Right forelimb (tissue), 1 donor: ENCODE measurements at regions not wholly inside any gene's neighbourhood (a gene's known extent, or its start where the extent isn't known, plus 50 kb on each side); places are given as distances from the start of the nearest gene placed in this dataset.

Experiments used
- DNase-seq: peaks from one replicate; pipeline ENCODE4 v3.0.0-alpha.2; 2018

DNA sequence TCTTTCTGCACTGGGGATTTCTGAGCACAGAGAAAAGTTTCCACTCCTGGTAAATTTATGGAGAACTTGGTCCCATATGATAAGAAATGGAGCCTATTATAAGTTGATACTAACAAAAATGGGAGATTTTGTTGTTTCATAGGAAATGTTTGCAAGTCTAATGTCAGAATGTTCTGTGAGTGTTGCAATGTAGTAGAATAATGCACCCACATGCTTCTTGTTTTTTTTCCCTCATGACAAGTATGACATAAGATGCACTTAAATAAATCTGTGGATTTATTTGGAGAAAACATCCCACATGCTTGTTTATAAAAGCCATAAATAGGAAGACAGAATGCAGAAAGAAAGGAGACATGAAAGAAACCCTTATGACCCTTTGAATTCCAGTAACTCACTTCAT lies 50.8 kb upstream of the KCNJ6 start:
- DNase-seq: no peak

DNA sequence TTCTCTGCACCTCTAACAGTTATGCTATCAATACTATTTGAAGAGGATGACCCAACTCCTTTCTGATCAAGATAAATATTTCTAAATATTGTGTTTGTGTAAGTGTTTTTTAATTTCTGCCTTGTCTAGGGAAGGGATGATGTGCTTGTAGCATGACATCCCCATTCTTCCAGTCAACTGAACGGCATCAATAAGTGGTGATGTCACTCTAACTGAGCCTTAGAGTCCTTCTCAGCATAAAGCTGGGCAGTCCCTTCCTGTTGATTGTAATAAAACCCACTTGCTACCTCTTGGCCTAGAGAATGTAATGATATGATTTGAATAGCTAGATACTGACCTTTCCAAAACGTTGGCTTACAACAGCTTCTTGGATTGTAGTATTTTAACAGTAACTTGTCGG lies 52.5 kb upstream of the KCNJ6 start:
- no peak for DNase-seq

DNA sequence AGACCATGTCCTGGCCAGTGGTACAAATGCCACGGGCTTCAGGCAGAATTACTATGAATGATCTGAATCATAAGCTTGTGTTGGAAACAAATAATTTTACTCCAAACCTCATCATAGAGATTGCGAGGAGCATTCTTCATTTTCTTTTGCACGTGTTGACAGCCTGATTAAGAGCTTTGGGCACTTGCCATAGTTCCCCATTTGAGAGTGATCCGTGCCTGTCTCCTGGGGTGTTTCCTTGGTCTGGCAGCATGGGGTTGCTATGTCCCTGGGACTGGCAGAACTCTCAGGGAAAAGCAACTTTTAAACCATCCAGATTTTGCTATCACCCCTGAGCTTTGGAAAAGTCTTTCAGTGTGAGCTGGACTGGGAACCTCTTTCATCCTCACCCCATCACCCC lies 54.3 kb upstream of the KCNJ6 start:
- no peak for DNase-seq

DNA sequence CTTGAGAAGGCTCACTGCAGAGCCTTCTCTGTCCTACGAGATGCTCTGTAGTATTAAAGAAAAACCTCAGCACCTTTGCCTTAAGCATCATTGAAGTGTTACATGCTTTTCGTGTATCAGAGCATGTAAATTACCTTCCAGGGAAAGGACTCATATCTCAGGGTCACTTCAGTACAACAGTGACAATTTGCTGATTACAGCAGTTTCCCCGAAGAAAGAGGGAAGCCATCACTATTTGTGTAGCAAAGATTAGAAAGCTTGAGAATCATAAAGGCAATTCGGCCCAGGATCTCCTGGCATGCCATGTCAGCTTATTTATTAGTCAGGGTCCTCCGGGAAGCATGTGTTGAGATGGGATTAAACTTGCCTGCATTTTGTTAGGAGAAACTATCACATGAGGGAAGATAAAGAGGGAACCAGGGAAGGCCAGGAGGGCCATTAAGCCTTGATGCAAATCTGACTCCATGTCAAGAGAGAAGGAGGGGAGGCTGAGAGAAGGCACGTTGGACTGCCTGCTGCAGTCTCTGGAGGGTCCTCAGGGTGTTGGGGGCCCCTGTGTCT lies 55.2 kb upstream of the KCNJ6 start:
- no peak for DNase-seq

DNA sequence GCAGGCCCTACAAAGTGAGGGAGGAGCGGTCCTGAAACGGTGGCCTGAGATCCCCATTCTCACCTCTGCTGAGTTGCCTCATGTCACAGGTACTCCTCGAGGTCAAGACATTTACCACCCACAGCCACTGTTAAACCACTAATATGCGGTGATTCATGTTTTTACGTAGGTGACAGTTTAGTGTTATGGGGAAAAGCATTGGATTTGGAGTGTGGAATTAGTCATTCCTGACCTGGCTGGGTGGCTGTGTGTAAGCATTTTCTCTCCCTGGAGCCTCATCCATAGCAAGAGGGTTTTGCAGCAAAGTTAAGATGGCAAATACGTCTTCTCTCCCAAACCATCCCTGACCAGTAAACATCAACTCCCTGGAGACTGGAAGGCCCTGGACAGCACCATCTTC lies 57.8 kb upstream of the KCNJ6 start:
- DNase-seq: no peak

DNA sequence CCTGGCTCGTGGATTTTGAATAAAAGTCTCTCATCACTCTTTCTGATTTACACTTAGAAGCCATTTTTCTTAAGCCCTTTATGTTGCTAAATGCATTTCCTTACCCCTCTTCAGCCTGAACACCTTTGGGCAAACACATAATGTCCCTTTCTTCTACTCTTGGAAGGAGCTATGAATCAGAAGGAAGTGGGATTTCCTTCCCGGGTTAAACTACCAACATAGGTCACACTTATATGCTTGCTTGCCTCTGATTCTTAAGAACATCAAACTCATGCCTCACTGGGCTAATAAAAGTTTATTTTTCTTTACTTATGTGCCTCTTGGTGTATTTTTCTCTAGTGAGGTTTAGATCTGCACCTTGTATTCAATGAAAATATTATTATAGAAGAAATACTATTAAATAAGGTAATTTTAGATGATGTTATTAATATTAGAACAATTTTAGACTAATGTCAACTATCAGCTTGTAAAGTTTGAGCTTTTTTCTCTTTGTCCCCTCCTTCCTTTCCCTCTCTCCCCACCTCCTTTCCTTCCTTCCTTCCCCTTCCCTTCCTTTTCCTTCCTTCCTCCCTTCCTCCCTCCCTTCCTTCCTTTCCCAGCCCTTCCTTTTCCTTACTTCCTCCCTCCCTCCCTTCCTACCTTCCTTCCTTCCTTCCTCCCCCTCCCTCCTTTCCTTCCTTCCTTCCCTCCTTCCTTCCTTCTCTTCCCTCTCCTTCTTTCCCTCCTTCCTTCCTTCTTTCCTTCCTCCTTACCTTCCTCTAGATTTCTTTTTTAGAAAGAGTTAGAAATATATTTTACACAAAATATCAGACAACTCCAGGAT lies 66.5 kb upstream of the KCNJ6 start:
- DNase-seq: no peak

DNA sequence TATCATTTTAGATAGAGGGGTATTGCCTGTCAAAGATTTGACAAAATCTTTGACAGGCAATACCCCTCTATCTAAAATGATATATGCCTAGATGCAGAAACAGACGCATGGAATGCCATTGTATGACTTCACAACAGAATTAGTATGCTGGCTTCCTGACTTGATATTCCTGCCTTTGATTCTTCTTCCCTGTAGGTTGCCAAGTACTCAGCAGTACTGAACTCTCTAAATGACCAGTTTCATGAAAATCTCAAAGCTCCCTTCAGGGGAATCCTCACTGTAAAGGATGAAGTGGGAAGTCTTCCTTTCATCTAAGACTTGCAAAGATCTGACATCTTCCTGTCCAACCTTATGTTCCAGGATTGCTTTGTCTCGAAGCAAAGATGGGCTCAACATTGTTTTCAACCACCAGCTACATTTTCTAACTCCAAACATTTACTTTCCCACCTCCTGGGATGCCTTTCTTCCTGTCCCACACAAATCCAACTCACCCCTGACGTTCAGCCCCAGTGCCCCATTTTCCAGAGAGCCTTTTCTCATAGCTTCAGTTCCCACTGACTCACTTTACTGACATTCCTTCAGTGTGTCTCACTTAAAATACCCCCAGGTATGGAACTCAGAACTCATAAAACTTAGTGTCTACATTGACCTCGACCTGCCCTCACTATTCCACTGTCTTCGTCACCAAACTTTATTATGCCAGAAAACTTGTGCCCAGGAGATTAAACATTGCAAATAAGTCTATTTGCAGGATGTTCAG lies 67.3 kb upstream of the KCNJ6 start:
- no peak for DNase-seq

DNA sequence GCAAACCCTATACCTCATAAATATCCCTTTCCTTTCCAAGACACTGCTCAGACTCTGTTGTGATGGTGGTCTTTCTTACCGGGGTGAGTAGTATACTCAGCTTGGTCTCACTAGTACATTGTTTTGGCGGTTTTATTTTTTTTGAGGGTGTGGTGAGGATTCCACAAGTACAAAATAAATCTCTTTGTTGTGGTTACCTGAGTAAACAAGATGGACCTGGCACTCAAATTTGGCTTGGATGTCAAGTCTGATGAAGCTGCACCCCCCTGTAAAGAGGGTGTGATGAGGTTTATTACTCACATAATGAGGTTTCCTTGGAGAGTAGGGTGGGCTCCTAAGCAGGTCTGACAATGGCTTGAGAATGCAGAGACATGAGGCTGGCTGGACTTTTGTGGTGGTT lies 68.2 kb upstream of the KCNJ6 start:
- no peak for DNase-seq

DNA sequence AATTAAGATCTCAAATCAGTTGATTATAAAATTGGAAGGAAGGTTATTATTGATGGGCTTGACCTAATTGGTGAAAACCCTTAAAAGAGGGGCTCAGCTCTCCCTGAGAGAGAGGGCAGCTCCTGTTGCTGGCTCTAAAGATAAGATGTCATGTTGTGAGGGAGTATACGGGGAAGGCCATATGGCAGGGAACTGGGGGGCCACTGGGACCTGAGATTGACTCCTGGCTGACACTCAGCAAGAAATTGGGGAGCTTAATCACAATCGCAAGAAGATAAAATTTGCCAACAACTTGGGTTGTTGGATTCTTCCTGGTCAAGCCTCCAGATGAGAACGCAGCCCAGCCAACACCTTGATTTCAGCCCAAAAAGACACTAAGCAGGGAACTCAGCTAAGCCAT lies 69.7 kb upstream of the KCNJ6 start:
- no peak for DNase-seq

DNA sequence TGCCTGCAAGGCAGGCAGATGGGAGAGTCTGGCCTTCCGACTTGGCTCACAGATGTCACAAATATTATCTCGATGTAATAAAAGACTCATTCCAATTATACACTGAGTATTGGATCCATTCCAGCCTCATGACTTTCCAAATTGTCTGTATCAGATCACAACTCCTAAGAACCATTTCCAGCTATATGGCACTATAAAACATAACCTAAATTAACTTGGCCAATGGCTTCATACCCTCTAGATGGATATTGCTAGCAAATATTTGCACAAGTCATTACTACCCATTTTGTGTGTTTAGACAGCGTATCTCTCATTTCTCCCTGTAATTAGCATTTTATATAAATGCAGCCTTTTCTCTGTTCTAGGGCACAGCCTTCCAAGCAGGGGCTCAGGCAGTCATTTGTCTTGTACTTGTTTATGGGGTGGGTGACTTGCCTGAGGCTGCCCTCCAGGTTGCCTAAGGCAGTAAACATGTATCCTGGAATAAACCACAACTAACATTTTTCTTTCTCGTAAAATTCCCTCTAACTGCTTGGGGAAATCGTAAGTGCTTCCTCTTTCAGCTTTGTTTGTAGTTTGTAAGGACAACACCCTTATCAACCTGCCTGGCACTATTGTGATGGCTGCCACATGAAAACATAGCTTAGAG lies 70.6 kb upstream of the KCNJ6 start:
- no peak for DNase-seq

DNA sequence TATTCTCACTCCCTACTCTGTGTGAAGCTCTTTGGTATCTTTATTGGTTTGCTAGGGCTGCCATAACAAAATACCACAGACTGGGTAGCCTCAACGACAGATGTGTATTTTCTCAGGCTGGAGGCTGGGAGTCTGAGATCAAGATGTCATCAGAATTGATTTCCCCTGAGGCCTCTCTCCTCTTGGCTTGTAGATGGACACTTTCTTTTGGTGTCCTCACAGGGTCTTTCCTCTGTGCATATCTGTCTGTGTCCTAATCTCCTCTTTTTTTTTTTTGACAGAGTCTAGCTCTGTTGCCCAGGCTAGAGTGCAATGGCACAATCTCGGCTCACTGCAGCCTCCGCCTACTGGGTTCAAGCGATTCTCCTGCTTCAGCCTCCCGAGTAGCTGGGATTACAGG lies 71.4 kb upstream of the KCNJ6 start:
- DNase-seq: no peak

DNA sequence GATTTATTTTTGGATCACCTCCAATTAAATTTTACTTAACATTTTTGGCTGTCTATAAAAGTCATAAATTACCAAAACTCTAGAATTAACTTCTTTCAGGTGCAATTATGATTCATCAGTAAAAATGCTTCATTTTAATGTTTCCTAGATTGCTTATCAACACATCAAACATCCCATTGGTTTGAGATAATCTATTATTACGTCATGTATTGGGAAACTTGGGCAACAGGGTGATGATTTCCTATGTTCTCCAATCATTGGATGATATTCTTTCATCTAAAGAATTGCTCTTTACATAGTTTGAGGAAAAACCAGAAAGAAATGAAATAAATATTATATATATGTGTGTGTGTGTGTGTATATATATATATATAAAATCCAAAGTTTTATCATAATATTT lies 76.8 kb upstream of the KCNJ6 start:
- no peak for DNase-seq

DNA sequence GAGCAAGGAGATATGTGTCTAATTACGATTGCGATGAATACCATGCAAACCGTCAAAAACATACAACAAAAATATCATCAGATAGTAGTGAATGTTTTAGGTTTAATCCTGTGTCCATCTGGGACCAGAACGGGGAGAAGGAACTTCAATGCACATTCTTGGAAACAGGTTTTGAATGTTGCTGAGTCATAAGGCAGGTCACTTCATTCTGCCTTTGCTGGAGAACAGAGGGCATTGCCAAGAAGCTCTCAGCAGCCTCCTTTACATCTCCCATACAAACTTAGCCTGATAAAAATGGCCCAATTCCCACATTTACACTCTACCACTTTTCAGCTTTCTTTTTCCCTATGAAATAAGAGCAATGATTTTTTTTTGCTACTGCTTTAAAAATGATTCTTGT lies 78.0 kb upstream of the KCNJ6 start:
- DNase-seq: no peak

DNA sequence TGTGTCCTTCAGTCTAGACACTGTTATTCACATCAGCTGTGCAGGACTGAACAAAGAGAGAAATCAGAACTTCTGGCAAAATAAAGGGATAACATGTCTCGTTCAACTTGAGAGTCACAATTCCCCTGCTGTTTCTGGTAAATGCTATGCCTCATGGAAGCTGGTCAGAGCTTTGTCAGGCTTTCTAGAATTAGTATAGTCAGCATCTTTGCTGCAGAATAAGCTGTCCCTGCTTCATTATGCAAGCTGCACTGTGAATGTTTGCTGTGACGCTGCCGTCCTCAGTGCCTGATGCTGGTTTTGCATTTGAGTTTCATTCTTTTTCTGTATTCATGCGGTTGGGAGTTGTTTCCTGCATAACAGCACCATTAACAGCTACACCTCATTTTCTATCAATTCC lies 96.4 kb upstream of the KCNJ6 start:
- DNase-seq: no peak

DNA sequence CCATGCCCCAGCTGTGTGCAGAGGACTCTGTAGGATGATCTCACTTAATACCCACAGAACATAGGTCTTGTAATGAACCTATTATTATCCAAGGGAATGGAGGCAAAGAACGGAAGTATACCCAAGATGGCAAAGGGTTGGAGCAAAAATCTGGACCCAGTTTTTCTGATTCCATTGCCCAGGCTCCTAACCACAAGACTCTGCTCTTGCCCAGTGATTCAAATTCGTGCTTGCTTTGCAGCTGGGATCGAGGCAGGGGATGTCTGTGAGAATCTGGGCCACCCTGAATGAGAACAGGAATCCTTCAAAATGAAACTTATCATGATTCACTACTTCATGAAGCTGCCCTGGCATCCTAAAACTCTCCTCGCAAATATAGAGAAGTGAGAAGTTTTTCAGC lies 97.5 kb upstream of the KCNJ6 start:
- no peak for DNase-seq

DNA sequence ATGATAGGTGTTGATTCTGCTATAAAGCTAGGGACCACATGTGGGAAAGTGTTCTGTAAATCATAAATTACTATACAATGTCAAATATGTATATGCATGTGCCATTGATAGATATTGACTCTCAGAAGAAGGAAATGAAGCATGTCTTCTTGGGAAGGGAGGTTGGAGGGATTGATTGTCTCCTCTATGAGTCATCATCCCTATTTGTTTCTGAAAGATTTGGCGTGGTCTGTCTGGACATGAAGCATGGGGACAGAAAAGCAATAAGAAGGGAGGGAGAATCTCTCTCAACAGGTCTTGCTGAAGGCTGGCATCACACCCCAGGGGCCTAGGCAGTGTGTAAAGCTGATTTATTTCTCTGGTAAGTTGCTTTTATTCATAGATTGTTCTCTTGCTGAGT lies 98.0 kb upstream of the KCNJ6 start:
- no peak for DNase-seq

DNA sequence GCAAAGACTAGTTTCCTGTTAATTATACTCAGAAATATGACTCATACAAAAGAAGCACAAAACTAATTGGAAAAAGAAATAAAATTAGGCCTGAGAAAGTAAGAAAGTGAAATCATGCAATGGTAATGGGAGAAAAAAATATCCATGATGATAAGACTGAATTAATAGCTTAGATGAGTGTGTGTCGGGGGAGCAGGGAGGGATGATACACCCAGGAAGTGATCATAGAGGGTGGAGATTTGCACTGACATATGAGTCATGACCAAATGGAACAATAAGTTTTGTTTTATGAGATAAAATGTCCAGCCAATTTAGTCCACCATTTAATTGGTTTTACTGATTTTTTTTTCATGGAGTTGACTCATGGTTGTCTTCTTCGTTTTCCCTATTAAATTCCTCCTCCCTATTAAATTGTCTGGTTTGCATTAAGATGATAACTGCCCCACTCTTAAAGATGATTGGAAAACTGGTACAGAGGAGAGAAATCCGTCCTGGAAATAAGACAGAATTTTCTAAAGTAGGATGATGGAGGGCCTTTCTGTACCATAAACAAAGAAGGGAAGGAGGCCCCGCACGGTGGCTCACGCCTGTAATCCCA lies 111.7 kb upstream of the KCNJ6 start:
- DNase-seq: no peak

DNA sequence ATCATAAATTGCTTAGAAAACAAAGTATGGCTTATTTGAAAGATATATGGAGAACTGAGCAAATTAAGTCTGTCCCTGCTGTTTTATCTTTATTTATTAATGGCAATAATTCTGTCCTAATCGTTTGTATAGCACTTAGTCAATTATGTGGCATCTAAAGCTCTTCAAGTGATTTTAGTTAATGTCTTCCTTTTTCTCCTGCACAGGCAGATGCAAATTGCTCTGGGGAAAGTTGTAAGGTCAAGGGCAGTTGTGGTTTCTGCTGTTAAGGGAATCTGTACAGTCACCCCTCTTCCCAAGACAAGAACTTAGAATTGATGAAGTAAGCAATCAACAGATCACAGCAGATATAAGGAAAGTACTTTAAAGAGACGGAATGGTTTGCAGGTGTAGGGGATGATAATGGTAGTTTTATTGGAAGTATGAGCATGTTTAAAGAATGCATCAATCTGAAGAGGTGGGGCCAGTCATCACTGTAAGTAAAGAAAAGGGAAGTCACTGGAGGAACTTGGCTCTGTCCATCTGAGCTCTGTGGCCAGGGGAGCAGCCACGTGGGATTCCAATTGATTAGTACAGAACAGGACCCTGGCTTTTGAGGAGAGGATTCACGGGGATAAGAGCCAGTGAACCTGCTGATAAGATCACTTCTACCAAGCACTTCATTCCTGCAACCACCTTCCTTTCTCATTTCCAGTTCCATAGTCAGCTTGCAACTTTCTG lies 116.0 kb upstream of the KCNJ6 start:
- no peak for DNase-seq

DNA sequence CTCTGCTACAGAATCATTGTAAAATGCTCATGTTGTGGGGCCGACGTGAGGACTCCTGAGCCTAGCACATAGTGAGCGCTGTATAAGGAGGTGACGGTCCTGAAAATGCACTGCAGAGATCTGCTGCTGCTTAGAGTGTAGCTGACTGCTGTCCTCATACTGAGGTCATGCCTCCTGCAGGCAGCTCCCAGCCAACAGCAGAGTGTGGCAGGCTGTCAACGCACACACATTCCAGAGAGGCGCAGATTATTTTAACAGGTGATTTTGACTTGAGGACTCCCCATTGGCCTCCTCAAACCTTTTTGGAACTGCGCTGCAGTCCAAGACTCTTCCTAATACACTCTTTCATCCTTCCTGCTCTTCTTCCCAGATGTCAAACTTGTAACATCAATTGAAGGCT lies 119.8 kb upstream of the KCNJ6 start:
- DNase-seq: no peak

DNA sequence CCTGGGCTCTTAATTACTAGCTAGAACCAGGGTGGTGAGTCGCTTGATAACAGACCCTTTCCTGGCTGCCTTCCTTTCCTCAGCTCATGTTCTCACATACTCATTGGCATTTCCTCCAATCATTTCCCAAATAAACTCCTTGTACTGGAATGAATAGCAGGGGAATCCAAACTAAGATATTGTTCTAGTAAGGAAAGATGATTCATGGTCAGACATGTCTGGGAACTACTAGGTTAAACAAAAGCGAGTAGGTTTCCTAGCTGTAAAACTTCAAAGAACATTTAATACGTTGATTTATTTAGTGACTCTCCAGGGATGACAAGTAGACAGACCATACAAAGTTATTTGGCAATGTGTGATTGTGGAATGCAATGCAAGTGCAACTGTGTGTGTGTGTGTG lies 121.2 kb upstream of the KCNJ6 start:
- DNase-seq: no peak

DNA sequence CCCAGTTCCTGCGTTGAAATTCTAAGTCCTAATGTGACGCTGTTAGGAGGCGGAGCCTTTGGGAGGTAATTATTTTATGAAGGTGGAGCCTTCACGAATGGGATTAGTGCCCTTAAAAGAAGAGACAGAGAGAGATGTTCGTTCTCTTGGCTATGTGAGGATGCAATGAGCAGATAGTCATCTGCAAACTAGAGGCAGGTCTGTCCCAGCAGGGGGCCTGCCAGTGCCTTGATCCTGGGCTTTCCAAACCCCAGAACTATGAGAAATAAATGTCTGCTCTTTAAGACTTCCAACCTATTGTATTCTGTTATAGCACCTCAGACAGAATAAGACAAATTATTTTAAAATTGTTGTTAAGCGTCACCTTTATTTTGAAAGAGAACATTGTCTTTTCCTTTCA lies 123.1 kb upstream of the KCNJ6 start:
- DNase-seq: no peak

DNA sequence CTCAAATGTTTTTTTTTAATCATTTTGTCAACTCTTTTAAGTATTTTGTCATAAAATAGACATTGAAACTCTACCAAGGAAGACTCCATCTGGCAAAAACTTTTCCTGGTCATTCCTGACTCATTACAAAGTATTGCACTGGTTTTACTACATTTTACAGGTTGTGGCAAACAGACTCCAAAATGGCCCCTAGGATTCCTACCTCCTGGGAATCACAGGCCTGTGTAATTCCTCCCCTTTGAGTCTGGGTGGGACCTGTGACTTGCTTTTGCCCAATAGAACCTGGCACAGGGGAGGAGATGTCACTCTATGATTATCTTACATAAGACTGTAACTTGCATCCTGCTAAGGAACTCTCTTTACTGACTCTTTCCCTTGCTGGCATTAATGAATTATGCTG lies 123.6 kb upstream of the KCNJ6 start:
- no peak for DNase-seq

DNA sequence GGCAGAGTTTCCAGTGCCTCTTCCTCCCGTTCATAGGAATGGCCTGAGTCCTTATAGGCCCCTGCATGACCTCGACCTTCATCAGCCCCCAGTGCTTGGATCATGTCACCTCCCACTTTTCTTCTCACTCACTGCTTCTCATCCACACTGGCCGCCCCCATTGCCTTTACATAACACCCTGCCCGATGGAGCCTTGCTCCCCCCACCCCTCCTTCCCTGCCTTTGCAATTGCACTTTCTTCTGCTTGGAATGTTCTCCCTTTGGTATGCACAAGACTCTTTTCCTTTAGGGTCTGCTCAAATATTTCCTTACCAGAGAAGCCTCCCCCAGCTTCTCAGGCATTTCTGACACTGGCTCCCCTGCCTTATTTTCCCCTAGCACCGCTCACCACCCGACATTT lies 125.2 kb upstream of the KCNJ6 start:
- DNase-seq: no peak
